Fibroblast of lung (primary cell): ENCODE measurements at regions not wholly inside any gene's neighbourhood (a gene's known extent, or its start where the extent isn't known, plus 50 kb on each side); places are given as distances from the start of the nearest gene placed in this dataset.

Source experiments
- EZH2 ChIP-seq: IDR thresholded peaks from 2 replicates; pipeline ENCODE4 v1.5.1; 2012; ENCODE audit warnings: low read length, control low read depth, mild to moderate bottlenecking; ENCODE audit errors: missing control alignments
- TF ChIP-seq, protein P1 (sequence below), 2 donors: IDR thresholded peaks in 1 of 2; conservative IDR thresholded peaks in 1 of 2; 1 replicate in 1 of 2; 2 replicates in 1 of 2; pipeline ENCODE4 v1.5.1; 2011 to 2012; ENCODE audit warnings: low read length in 2 of 2, control low read depth in 1 of 2, inconsistent platforms in 1 of 2, low read depth in 1 of 2, mild to moderate bottlenecking in 1 of 2

DNA sequence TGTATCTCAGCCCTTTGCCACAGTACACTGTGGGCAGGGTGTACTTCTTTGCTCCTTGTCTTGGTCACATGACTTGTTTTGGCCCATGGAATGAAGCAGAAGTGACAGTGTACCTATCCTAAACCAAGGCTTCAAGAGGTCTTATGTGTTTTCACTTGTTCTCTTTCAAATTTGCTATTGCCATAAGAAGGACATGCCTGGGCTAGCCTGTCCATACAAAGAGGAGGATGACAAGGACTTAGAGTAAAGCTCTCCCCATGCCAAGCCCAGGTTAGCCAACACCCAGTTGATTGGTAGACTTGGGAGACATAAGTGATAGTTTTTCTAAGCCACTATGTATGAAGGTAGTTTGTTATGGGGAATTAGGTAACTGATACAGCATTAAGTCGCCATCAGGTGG, 141.1 kb upstream of the MID1 start:
- TF ChIP-seq, protein P1, sequence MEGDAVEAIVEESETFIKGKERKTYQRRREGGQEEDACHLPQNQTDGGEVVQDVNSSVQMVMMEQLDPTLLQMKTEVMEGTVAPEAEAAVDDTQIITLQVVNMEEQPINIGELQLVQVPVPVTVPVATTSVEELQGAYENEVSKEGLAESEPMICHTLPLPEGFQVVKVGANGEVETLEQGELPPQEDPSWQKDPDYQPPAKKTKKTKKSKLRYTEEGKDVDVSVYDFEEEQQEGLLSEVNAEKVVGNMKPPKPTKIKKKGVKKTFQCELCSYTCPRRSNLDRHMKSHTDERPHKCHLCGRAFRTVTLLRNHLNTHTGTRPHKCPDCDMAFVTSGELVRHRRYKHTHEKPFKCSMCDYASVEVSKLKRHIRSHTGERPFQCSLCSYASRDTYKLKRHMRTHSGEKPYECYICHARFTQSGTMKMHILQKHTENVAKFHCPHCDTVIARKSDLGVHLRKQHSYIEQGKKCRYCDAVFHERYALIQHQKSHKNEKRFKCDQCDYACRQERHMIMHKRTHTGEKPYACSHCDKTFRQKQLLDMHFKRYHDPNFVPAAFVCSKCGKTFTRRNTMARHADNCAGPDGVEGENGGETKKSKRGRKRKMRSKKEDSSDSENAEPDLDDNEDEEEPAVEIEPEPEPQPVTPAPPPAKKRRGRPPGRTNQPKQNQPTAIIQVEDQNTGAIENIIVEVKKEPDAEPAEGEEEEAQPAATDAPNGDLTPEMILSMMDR (conservative IDR thresholded peaks at IDR 0.05 in 1 of 2, IDR thresholded peaks at IDR 0.05 in 1 of 2; ENCODE audit: low read depth in 1 of 2, low read length in 2 of 2) = no peak
- TF ChIP-seq EZH2 = no peak
